DOHH2 (cell line): ENCODE measurements at regions not wholly inside any gene's neighbourhood (a gene's known extent, or its start where the extent isn't known, plus 50 kb on each side); places are given as distances from the start of the nearest gene placed in this dataset.

Source experiments
- H3F3A ChIP-seq: fragments of 200-600 bp; sonication (generic), shearing (Covaris generic); 2 replicates; pipeline ENCODE4 v1.6.0; 2016; ENCODE audit warnings: antibody characterized with exemption, mild to moderate bottlenecking; ENCODE audit not compliant: control insufficient read depth, insufficient read depth
- H3K27ac ChIP-seq: fragments of 200-600 bp; sonication (generic); 2 replicates; pipeline ENCODE4 v1.5.1; 2014; ENCODE audit warnings: low read depth, mild to moderate bottlenecking, low read length, moderate library complexity
- H3K27me3 ChIP-seq: fragments of 200-600 bp; sonication (generic); 2 replicates; pipeline ENCODE4 v1.6.1; 2014; ENCODE audit warnings: mild to moderate bottlenecking, low read length, mixed read lengths; ENCODE audit not compliant: control insufficient read depth
- H3K36me3 ChIP-seq: fragments of 200-600 bp; sonication (generic); 2 replicates; pipeline ENCODE4 v1.6.1; 2014; ENCODE audit warnings: mild to moderate bottlenecking, low read length, moderate library complexity, mixed read lengths; ENCODE audit not compliant: control insufficient read depth
- H3K4me1 ChIP-seq: fragments of 200-600 bp; sonication (generic); 2 replicates; pipeline ENCODE4 v1.6.1; 2014; ENCODE audit warnings: mild to moderate bottlenecking, low read length, mixed read lengths; ENCODE audit not compliant: control insufficient read depth
- H3K4me2 ChIP-seq: fragments of 200-600 bp; sonication (generic); 2 replicates; pipeline ENCODE4 v1.6.0; 2014; ENCODE audit warnings: mild to moderate bottlenecking, low read length, moderate library complexity
- H3K4me3 ChIP-seq: fragments of 200-600 bp; sonication (generic); 2 replicates; pipeline ENCODE4 v1.5.1; 2014; ENCODE audit warnings: mild to moderate bottlenecking, low read length, mixed read lengths
- H3K79me2 ChIP-seq: fragments of 200-600 bp; sonication (generic); 2 replicates; pipeline ENCODE4 v1.6.1; 2014; ENCODE audit warnings: mild to moderate bottlenecking, low read length, mixed read lengths; ENCODE audit not compliant: control insufficient read depth
- H3K9me2 ChIP-seq: fragments of 200-600 bp; sonication (generic); replicated peaks from 2 replicates; pipeline ENCODE4 v1.6.1; 2014; ENCODE audit warnings: mild to moderate bottlenecking, low read length, mixed read lengths; ENCODE audit not compliant: control insufficient read depth
- H3K9me3 ChIP-seq: fragments of 200-600 bp; sonication (generic); 2 replicates; pipeline ENCODE4 v1.6.1; 2014; ENCODE audit warnings: antibody characterized with exemption, low read length, mixed read lengths; ENCODE audit not compliant: control insufficient read depth, insufficient read depth
- H4K20me1 ChIP-seq: fragments of 200-600 bp; sonication (generic); 2 replicates; pipeline ENCODE4 v1.6.0; 2014; ENCODE audit warnings: low read depth, mild to moderate bottlenecking, antibody characterized with exemption, low read length, moderate library complexity; ENCODE audit not compliant: control insufficient read depth, insufficient read depth
- CTCF ChIP-seq: fragments of 200-600 bp; sonication (generic); IDR thresholded peaks from one replicate; pipeline ENCODE4 v1.5.1; 2014; ENCODE audit warnings: antibody characterized with exemption, mild to moderate bottlenecking, low read depth, low read length; ENCODE audit not compliant: poor library complexity, severe bottlenecking
- EZH2phosphoT487 ChIP-seq: fragments of 200-600 bp; sonication (generic); IDR thresholded peaks from 2 replicates; pipeline ENCODE4 v1.6.1; 2017; ENCODE audit warnings: borderline replicate concordance, mild to moderate bottlenecking, antibody characterized with exemption, low read length, moderate library complexity, mixed read lengths

DNA sequence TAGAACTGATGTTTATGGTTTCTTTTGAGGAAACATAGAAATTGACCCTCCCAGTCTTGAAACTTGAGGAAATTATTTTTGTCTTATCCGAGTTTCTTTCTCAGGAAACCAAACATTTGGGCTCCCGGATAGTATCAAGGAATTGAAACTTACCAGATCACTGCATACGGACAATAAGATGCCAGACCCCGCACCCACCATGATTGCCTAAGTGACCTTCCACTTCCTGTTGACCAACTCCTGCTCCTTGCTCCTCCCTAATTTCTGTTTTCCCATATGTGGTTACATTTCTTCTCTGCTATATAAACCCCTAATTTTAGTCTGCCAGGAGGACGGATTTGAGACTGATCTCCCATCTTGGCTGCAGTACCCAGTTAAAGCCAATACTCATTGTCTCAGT, 118.4 kb upstream of the TPRG1 start:
- TF ChIP-seq CTCF: no peak
- no peak for TF ChIP-seq EZH2phosphoT487
- no peaks in the 10 kb centered on the region for H3K4me1 ChIP-seq

DNA sequence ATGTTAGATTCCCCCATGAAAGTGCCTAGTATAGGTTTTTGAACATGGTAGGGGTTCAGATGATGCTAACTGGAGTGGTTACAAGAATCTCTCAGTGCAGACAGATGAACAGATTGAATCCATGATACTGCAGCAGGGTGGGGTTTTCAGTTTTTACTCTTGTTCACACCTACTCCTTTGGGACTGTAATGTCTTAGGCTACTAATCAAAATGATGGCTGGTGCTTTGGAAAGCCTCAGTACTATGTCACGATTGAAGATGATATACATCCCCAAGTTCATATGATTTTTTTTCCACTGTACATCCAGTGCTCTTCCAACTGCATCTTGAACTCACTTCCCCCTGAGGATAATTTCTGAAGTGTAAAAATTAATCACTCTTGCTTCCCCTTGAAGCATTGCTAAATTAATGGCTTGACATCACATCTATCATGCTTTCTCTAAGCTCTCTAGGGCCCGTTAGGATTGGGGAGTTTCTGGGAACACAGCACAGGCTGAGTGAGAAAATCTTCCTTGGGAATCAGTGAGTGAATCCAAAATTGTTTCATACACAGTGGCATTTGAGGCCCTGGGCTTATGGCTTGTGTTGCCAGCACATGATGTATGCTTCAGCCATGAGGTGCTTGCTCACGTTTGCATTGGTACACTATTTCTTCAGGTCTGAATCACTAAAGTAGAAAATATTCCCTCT, 115.0 kb upstream of the TPRG1 start:
- no peak overlapping the region for H3K4me2 ChIP-seq
- H3K27ac ChIP-seq: no peak overlapping the region
- no peaks in the 10 kb centered on the region for H3K4me1 ChIP-seq
- no peaks in the 10 kb centered on the region for H3F3A ChIP-seq
- TF ChIP-seq EZH2phosphoT487 (no peak), CTCF (no peak)
- H3K27me3 ChIP-seq: peaks cover 4% of the 10 kb centered on the region; the same call in 1 of the 2 replicates
- H3K36me3 ChIP-seq: no peaks in the 10 kb centered on the region
- no peaks in the 10 kb centered on the region for H3K79me2 ChIP-seq
- no peaks in the 10 kb centered on the region for H3K9me3 ChIP-seq
- no peaks in the 10 kb centered on the region for H3K9me2 ChIP-seq
- H4K20me1 ChIP-seq: no peaks in the 10 kb centered on the region
- no peak overlapping the region for H3K4me3 ChIP-seq

More for the DNA sequence above, 118.4 kb upstream of the TPRG1 start:
- no peak overlapping the region for H3K4me2 ChIP-seq
- no peak overlapping the region for H3K4me3 ChIP-seq
- H3K27ac ChIP-seq: no peak overlapping the region
- H3K36me3 ChIP-seq: no peaks in the 10 kb centered on the region
- no peaks in the 10 kb centered on the region for H3K9me2 ChIP-seq
- H3F3A ChIP-seq: no peaks in the 10 kb centered on the region
- peaks cover 4% of the 10 kb centered on the region; the same call in 1 of the 2 replicates for H3K27me3 ChIP-seq
- H3K9me3 ChIP-seq: no peaks in the 10 kb centered on the region
- H4K20me1 ChIP-seq: no peaks in the 10 kb centered on the region
- no peaks in the 10 kb centered on the region for H3K79me2 ChIP-seq

DNA sequence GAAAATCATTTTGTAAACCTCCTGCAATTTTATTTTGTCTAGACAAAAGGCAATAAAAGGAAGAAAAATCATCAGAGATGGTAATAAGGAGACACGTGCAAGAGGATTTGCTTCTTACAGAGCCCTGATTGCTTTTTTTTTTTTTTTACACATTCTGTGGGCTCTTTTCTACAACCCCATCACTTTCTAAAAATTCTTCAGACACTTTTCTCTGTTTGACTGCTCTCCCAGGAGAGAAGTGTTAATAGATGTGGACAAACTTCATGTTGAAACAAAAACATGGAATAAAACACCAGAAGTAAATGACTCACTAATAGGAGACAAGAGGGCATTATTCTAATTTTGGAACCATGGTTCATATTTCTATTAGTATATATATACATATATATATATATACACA, 114.4 kb upstream of the TPRG1 start:
- H3K4me2 ChIP-seq: no peak overlapping the region
- no peak for TF ChIP-seq EZH2phosphoT487
- TF ChIP-seq CTCF: no peak
- peaks cover 4% of the 10 kb centered on the region; the same call in 1 of the 2 replicates for H3K27me3 ChIP-seq
- H3K4me1 ChIP-seq: no peaks in the 10 kb centered on the region
- H3F3A ChIP-seq: no peaks in the 10 kb centered on the region
- H3K9me3 ChIP-seq: no peaks in the 10 kb centered on the region
- H3K9me2 ChIP-seq: no peaks in the 10 kb centered on the region
- no peak overlapping the region for H3K4me3 ChIP-seq
- no peaks in the 10 kb centered on the region for H4K20me1 ChIP-seq
- no peaks in the 10 kb centered on the region for H3K36me3 ChIP-seq
- no peaks in the 10 kb centered on the region for H3K79me2 ChIP-seq
- no peak overlapping the region for H3K27ac ChIP-seq
